Suppressor macrophage (primary cell): ENCODE measurements at regions not wholly inside any gene's neighbourhood (a gene's known extent, or its start where the extent isn't known, plus 50 kb on each side); places are given as distances from the start of the nearest gene placed in this dataset.

ENCODE experiments used
- DNase-seq, 4 experiments: peaks; one replicate each; pipeline ENCODE4 v3.0.0-alpha.2; 2020 to 2022

DNA sequence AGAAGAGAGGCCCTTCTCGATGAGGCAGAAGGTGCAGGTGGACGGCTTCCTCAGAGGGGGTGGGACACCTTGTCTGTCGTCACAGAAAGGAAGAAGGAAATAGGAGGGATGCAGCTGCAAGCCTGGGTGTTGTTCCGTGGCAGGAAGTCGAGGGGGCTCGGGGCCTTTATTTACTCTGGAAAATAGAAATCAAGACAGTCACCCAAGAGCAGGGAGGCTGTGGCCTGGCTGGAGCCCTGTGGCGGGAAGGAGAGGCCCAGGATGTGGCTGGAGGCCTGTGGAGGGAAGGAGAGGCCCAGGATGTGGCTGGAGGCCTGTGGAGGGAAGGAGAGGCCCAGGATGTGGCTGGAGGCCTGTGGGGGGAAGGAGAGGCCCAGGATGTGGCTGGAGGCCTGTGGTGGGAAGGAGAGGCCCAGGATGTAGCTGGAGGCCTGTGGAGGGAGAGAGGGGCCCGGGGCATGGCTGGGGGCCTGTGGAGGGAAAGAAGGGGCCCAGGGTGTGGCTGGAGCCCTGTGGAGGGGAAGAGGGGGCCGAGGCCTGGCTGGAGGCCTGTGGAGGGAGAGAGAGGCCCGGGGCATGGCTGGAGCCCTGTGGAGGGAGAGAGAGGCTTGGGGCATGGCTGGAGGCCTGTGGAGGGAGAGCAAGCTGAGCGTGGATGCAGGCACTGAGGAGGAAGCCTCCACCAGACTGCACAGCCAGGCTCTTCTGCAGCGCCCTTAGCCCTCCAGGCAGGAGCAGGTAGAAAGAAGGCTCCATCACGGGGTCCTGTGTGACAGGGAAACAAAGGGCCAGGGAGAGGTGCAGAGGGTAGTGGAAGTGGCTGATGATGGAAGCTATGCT is 97.3 kb upstream of the SFMBT2 start:
- no peak for DNase-seq

- DNase-seq: no peak
Measured at GRCh38 chr10:7506571-7506970, 95.7 kb upstream of the SFMBT2 start.

DNA sequence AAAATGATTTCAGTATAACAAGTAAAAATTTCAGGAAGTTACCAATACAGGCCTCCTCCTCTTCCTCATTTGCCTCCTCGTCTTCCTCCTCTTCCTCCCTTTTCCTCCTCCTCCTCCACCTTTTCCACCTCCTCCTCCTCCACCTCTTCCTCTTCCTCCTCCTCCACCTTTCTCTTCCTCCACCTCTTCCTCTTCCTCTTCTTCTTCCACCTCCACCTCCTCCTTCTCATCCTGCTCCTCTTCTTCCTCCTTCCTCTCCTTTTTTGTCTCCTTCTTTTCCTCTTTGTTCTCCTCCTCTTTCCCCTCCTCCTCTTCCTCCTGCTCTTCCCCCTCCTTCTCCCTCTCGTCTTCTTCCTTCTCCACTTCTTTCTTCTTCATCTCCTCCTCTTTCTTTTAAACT is 94.4 kb upstream of the SFMBT2 start:
- no peak for DNase-seq

- no peak for DNase-seq
Measured at GRCh38 chr10:7503190-7503589, 92.4 kb upstream of the SFMBT2 start.

DNA sequence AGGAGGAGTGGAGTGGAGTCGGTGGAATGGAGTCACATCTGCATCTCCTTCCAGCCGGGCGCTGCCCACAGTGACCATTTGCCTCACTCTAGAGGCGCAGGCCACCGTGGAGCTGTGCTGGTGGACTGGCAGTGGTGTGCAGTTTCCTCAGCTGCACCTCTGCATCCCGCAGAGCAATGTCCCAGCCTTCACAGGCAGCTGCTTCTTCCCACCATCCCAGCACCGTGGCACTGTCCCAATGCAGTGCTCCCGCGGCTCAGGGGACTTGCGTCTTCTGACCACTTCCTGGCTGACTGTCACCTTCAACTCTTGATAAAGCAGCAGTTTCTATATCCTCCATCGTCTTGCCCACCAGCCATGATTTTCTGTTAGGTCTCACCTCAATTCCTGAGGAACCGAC is 90.3 kb upstream of the SFMBT2 start:
- no peak for DNase-seq

DNA sequence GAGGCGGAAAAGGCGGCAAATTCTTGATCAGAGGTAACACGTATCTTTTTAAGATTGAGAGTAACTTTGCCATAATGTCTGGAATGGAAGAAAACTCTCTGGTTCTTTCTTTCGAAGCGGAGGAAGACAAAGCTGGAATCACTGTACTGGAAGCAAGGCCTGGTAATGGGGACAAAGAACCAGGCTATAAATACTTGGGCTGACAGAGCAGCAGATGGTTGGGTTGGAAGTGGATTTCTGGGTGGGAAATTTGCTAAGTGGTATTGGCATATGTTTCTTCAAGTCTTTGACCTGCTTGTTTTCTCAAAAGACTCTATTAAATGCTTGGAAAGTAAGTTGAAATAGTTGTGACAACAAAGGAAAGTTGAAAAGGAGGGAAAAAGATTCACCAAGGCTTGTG is 87.3 kb upstream of the SFMBT2 start:
- no peak for DNase-seq

- DNase-seq: no peak
Measured at GRCh38 chr10:7493996-7494395, 83.2 kb upstream of the SFMBT2 start.

GRCh38 chr10:7492660-7493046 is 81.8 kb upstream of the SFMBT2 start:
- DNase-seq: peak; percentile 45 to 67 (median 50)

- DNase-seq: no peak
Measured at GRCh38 chr10:7491949-7492659, 81.3 kb upstream of the SFMBT2 start.

- DNase-seq: no peak
Measured at GRCh38 chr10:7491230-7491629, 80.4 kb upstream of the SFMBT2 start.

- DNase-seq: peak; percentile 20 to 53 (median 42)
Measured at GRCh38 chr10:7488418-7488829, 77.6 kb upstream of the SFMBT2 start.

DNA sequence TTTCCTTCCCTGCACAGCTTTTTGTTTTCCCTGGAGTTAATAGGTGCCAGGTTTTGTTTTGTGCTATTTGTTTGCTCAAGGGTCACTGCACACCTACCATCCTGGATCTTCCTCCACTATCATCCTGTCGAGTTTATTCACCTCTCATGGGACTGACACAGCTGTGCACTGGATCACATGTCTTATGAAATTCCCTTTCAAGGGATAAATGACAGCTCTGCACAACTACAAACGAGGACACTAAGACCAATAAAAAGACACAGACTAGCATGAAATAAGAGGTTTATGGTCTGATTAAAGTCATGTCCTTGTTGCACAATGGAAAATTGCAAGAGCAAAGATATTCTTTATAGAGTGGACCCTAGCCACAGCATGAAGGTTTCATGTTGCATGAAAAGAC is 76.7 kb upstream of the SFMBT2 start:
- no peak for DNase-seq

DNA sequence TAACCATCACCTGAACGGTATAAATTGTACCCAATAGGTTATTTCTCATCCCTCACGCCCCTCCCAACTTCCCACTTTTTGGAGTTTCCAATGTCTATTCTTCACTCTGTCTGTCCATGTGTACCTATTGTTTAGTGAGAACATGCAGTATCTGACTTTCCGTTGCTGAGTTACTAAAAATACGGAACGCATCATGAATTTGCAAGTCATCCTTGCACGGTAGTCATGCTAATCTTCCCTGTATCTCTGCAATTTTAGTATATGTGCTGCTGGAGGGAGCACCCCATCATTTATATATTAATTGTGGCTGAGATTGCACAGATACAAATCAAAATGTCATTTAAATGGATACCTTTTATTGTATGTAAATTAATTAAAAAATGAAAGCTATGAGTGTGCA is 75.7 kb upstream of the SFMBT2 start:
- peak in 1 of 4 experiments; percentile 33 for DNase-seq

GRCh38 chr10:7485799-7486198 is 75.0 kb upstream of the SFMBT2 start:
- DNase-seq: no peak

DNA sequence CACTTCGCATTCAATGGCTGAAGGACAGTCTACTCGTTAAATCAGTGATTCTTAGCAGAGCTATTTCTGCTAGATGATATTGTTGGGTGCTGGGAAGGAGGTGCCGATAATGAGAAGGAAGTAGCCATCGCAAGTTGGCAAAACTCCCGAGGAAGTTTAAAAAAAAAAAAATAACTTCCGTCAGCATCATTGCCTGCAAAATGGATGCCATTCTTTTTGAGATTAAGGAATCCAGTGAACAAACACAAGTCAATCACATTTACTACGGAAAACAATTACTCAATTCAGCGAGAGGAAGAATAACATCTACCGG is 74.4 kb upstream of the SFMBT2 start:
- peak in 3 of 4 experiments; percentile 30 to 58 (median 52) for DNase-seq

GRCh38 chr10:7484456-7485243 is 73.8 kb upstream of the SFMBT2 start:
- peak in 3 of 4 experiments; percentile 24 to 43 (median 26) for DNase-seq

DNA sequence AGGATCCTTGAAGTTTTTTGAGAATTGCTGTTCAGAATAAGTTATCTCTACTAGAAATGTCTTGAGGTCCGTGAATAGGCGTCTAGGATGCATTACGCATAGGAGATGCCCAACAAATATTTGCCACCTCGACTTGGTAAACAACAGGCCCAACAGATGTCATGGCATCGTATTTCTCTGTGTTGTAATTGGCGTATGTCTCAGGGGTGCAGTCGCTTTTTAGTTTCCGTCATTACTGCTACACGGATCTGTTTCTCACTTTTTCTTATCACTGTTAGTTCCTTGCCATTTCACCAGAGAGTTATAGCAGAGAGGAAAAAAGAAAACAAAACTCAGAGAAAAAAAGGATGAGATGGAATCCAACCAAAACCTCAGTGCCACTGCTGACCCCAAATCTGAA is 73.0 kb upstream of the SFMBT2 start:
- DNase-seq: no peak

DNA sequence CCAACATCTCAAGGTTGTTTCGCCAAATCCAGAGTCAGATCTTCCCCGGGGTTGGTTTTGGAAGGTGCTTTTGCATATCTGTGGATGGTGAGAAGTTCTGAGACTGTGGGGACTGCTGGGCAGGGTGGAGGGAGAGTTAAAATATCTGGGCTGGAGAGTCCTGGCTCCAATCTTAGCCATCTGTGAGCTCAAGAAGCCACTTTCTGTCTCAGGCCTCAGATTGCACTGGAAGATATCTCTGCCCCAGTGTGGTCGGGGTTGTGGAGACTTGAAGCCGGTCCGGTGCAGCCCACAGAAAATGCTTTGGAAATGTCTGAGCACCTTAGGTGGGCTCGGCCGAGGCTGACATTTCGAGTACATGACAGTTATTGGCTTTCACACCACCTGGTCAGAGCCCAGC is 72.2 kb upstream of the SFMBT2 start:
- DNase-seq: no peak

DNA sequence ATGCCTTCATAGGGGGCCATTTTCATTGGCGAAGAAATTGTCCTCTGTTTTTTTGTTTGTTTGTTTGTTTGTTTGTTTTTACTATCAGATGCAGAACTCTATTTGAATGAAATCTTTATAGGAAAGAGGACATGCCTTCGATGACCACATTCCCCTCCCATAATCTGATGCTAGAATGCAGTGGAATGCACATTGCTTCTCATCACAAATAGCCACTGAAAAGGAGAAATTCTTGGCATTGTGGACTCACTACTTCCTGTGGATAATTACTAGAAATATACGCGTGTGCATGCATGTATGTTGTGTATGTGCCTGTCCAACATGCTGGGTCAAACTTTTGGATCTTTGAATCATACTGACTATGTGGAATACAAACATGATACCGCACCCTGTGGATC is 70.5 kb upstream of the SFMBT2 start:
- DNase-seq: peak in 1 of 4 experiments; percentile 33

DNA sequence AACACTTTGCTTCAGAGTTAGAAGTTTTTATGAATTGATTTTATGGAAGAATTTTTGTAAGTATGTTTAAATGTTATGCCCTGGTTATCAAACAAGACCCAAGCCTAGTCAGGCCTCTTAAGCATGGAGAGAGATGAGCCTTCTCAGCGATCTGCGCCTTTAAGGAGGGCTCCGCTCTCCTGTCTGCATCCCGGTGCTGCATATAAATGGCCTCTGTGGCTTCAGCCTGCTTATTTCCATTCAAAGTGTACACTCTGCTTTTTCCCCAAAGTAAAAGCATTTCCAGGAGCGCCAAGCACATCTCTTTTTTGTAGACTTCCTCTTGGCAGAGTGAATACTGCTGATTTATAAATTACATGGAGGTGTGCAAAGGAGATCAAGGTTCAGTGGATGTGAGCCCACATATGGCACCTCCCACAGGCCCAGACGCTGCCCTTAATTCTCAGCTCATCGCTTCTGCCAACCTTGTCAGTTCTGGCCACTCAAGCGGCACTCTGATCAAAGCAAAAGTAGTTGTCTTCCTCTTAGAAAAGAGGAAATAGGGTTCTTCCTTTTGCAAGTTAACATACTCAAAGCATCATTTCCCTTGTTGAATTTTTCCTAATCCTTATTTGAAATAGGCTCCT is 70.0 kb upstream of the SFMBT2 start:
- DNase-seq: peak; percentile 67 to 84 (median 78)

GRCh38 chr10:7479861-7480598 is 69.2 kb upstream of the SFMBT2 start:
- DNase-seq: no peak
